Duodenal mucosa (tissue), 2 donors: ENCODE measurements at regions not wholly inside any gene's neighbourhood (a gene's known extent, or its start where the extent isn't known, plus 50 kb on each side); places are given as distances from the start of the nearest gene placed in this dataset.
"Not testable (repeated sequence)": the region's sequence is repeated elsewhere in the genome, so short reads cannot be mapped to it uniquely, and the experiment has no call there.

Experiments used
- H3K27ac ChIP-seq: one replicate; pipeline ENCODE4 v1.7.0; 2013; ENCODE audit warnings: low read depth, low read length
- H3K27me3 ChIP-seq, 2 donors: one replicate each; pipeline ENCODE4 v1.7.0; 2013; ENCODE audit warnings: low read length in 2 of 2, control low read depth in 1 of 2; ENCODE audit not compliant: insufficient read depth in 2 of 2, control insufficient read depth in 1 of 2
- H3K36me3 ChIP-seq, 2 donors: one replicate each; pipeline ENCODE4 v1.7.0; 2013; ENCODE audit warnings: low read length in 2 of 2, control low read depth in 1 of 2; ENCODE audit not compliant: insufficient read depth in 2 of 2, control insufficient read depth in 1 of 2
- H3K4me1 ChIP-seq, 2 donors: one replicate each; pipeline ENCODE4 v1.7.0; 2013; ENCODE audit warnings: low read length in 2 of 2, control low read depth in 1 of 2; ENCODE audit not compliant: insufficient read depth in 2 of 2, control insufficient read depth in 1 of 2
- H3K4me3 ChIP-seq, 2 donors: one replicate each; pipeline ENCODE4 v1.7.0; 2013; ENCODE audit warnings: low read length in 2 of 2, low read depth in 1 of 2
- H3K9ac ChIP-seq, 2 donors: one replicate each; pipeline ENCODE4 v1.7.0; 2013; ENCODE audit warnings: low read length in 2 of 2, low read depth in 1 of 2
- H3K9me3 ChIP-seq, 2 donors: one replicate each; pipeline ENCODE4 v1.7.0; 2013; ENCODE audit warnings: low read length in 2 of 2, control low read depth in 1 of 2; ENCODE audit not compliant: control insufficient read depth in 1 of 2

GRCh38 chr6:94562846-94563245 lies 1014.5 kb upstream of the MANEA start:
- Histone ChIP-seq H3K36me3 (no peaks in the 10 kb centered on the region), H3K4me3 (no peak overlapping the region), H3K9me3 (no peaks in the 10 kb centered on the region), H3K27me3 (no peaks in the 10 kb centered on the region), H3K27ac (no peak overlapping the region), H3K4me1 (no peaks in the 10 kb centered on the region), H3K9ac (no peak overlapping the region)

GRCh38 chr6:94559829-94560537 lies 1017.4 kb upstream of the MANEA start:
- Histone ChIP-seq H3K9me3 (no peaks in the 10 kb centered on the region), H3K9ac (no peak overlapping the region), H3K27ac (no peak overlapping the region), H3K36me3 (no peaks in the 10 kb centered on the region), H3K27me3 (no peaks in the 10 kb centered on the region), H3K4me1 (no peaks in the 10 kb centered on the region), H3K4me3 (no peak overlapping the region)

- H3K36me3 ChIP-seq, H3K9ac ChIP-seq, H3K4me3 ChIP-seq, H3K9me3 ChIP-seq, H3K27ac ChIP-seq, H3K27me3 ChIP-seq, H3K4me1 ChIP-seq: not testable (repeated sequence)
Observed at GRCh38 chr6:94557207-94557606, 1020.1 kb upstream of the MANEA start.

- Histone ChIP-seq H3K4me1 (no peaks in the 10 kb centered on the region), H3K27ac (no peak overlapping the region), H3K27me3 (no peaks in the 10 kb centered on the region), H3K9ac (no peak overlapping the region), H3K4me3 (no peak overlapping the region), H3K36me3 (no peaks in the 10 kb centered on the region), H3K9me3 (no peaks in the 10 kb centered on the region)
Observed at GRCh38 chr6:94548201-94548600, 1029.1 kb upstream of the MANEA start.

GRCh38 chr6:94535798-94536197 lies 1041.5 kb upstream of the MANEA start:
- no peaks in the 10 kb centered on the region for H3K9me3 ChIP-seq
- H3K27ac ChIP-seq: no peak overlapping the region
- no peak overlapping the region for H3K9ac ChIP-seq
- no peaks in the 10 kb centered on the region for H3K4me1 ChIP-seq
- no peaks in the 10 kb centered on the region for H3K27me3 ChIP-seq
- no peak overlapping the region for H3K4me3 ChIP-seq
- H3K36me3 ChIP-seq: no peaks in the 10 kb centered on the region

- Histone ChIP-seq H3K27me3 (no peaks in the 10 kb centered on the region), H3K4me1 (no peaks in the 10 kb centered on the region), H3K36me3 (no peaks in the 10 kb centered on the region), H3K9ac (no peak overlapping the region), H3K4me3 (no peak overlapping the region), H3K9me3 (no peaks in the 10 kb centered on the region), H3K27ac (no peak overlapping the region)
Observed at GRCh38 chr6:94511502-94512088, 1065.7 kb upstream of the MANEA start.

GRCh38 chr6:94510877-94511276 lies 1066.5 kb upstream of the MANEA start:
- no peak overlapping the region for H3K27ac ChIP-seq
- H3K4me3 ChIP-seq: no peak overlapping the region
- no peaks in the 10 kb centered on the region for H3K9me3 ChIP-seq
- no peaks in the 10 kb centered on the region for H3K4me1 ChIP-seq
- H3K9ac ChIP-seq: no peak overlapping the region
- H3K27me3 ChIP-seq: no peaks in the 10 kb centered on the region
- no peaks in the 10 kb centered on the region for H3K36me3 ChIP-seq

GRCh38 chr6:94501516-94501915 lies 1075.8 kb upstream of the MANEA start:
- Histone ChIP-seq H3K36me3 (no peaks in the 10 kb centered on the region), H3K9ac (no peak overlapping the region), H3K4me1 (no peaks in the 10 kb centered on the region), H3K27me3 (no peaks in the 10 kb centered on the region), H3K9me3 (no peaks in the 10 kb centered on the region), H3K4me3 (no peak overlapping the region), H3K27ac (no peak overlapping the region)

GRCh38 chr6:94498099-94498498 lies 1078.7 kb upstream of the EPHA7 start:
- Histone ChIP-seq H3K27me3 (no peaks in the 10 kb centered on the region), H3K9ac (no peak overlapping the region), H3K36me3 (no peaks in the 10 kb centered on the region), H3K4me1 (no peaks in the 10 kb centered on the region), H3K9me3 (no peaks in the 10 kb centered on the region), H3K4me3 (no peak overlapping the region), H3K27ac (no peak overlapping the region)

GRCh38 chr6:94494500-94494899 lies 1075.1 kb upstream of the EPHA7 start:
- no peaks in the 10 kb centered on the region for H3K27me3 ChIP-seq
- H3K36me3 ChIP-seq: no peaks in the 10 kb centered on the region
- H3K4me1 ChIP-seq: no peaks in the 10 kb centered on the region
- no peak overlapping the region for H3K9ac ChIP-seq
- no peak overlapping the region for H3K27ac ChIP-seq
- no peak overlapping the region for H3K4me3 ChIP-seq
- H3K9me3 ChIP-seq: no peaks in the 10 kb centered on the region
